G401 (cell line): ENCODE measurements at regions not wholly inside any gene's neighbourhood (a gene's known extent, or its start where the extent isn't known, plus 50 kb on each side); places are given as distances from the start of the nearest gene placed in this dataset.
"Not testable (repeated sequence)": the region's sequence is repeated elsewhere in the genome, so short reads cannot be mapped to it uniquely, and the experiment has no call there.

ENCODE experiments used
- DNase-seq: peaks from one replicate; pipeline ENCODE4 v3.0.0-alpha.2; 2015; ENCODE audit warnings: low spot score
- in situ Hi-C: cut with HindIII; loops from 2 replicates; pipeline ENCODE4 v1.10.0; 2016; ENCODE audit warnings: low sequenced_read_pairs, mixed read lengths

DNA sequence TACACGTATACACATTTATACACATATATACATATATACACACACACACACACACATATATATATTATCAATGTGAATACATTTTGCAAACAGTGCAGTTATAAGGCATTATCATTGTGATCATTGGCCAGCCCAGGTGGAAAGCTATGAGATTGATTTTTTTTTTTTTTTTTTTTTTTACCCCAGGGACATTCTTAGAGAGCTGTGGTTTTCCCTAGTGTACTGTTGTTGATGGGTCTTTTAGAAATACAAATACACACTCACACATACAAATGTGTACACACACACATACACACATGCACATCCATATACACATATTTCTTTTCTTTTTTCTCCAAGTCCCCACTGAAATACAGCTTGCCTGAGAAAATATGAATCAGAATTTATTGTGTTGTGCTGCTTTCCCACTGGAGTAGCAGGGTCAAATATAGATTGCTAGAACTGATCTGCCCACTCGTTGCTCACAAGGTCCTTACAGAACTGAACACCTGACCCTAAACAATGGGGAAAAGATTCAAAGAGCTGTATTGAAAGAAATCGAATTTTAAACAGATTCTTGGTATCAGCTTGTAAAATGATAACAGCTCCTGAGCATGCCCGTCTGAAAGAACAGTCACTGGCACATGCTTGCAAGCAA, 325.6 kb downstream of the OMA1 start:
- in situ Hi-C loops: no loop called here
- DNase-seq: no peak

- DNase-seq, in situ Hi-C loops: not testable (repeated sequence)
These were observed 330.4 kb downstream of the OMA1 start for GRCh38 chr1:58216169-58216568.

DNA sequence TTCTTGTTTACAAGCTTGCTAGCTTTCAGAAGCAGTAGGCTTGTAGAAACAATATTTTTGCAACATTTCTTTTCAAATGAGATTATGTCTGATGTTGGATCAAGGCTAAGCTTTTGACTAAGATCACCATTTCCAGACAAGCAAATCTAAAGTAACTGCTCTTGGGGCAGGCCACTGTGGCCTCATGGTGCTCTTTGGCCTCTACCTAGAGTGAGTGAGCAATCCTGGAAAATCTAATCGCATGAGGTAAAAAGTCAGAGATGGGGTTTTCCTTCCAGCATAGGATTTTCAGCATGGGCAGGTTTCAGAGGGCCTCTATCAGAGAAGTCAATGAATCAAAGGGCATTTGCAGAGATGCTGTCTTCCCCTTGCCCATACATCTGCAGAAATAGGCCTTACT, 331.9 kb downstream of the OMA1 start:
- in situ Hi-C loops: no loop called here
- DNase-seq: no peak

DNA sequence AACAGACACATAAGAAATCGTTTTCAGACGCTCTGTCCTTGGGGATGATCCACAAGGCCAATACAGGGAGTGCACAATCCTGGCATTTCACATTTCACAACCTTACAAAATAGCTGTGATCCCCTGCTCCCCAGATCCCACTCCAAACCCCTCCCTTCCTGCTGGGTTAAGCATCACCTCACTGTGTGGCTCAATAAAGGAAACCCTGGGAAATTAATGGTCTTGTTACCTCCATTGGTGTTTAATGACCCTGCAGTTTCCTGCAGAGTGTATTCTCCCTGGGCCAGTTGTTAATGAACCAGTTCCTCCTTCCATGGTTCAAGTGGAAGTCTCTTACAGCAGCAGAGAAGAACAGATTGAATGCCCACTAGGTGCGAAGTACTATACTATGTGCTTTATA, 334.7 kb downstream of the OMA1 start:
- no peak for DNase-seq
- in situ Hi-C loops: no loop called here

- in situ Hi-C loops: no loop called here
- no peak for DNase-seq
These were observed 337.0 kb downstream of the OMA1 start for GRCh38 chr1:58209575-58209974.

- DNase-seq: no peak
- in situ Hi-C loops: no loop called here
These were observed 339.8 kb downstream of the OMA1 start for GRCh38 chr1:58206749-58207148.

GRCh38 chr1:58204284-58204683, 342.2 kb downstream of the OMA1 start:
- DNase-seq: no peak
- in situ Hi-C loops: no loop called here

- no peak for DNase-seq
- in situ Hi-C loops: no loop called here
These were observed 344.9 kb downstream of the OMA1 start for GRCh38 chr1:58201492-58202106.

- DNase-seq: no peak
- in situ Hi-C loops: no loop called here
These were observed 346.1 kb downstream of the OMA1 start for GRCh38 chr1:58200437-58200836.

DNA sequence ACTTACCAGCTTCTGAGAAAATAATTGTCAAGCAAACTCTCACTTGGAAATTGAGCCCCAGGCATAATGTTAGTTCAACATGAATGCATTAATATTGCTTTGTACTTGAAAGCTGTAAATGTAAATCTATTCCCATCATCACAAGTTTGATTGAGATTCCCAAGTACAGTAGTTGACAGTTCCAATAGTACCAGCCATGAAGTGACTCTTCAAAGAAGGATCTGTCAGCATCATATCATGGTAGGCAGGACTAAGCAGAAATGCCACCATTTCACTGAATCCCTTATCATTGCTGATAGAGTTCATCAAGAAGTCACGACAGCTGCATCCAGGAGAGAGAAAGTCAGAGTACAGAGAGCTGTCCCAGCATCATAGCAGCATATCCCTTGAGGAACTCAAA, 348.7 kb downstream of the OMA1 start:
- in situ Hi-C loops: no loop called here
- DNase-seq: no peak

DNA sequence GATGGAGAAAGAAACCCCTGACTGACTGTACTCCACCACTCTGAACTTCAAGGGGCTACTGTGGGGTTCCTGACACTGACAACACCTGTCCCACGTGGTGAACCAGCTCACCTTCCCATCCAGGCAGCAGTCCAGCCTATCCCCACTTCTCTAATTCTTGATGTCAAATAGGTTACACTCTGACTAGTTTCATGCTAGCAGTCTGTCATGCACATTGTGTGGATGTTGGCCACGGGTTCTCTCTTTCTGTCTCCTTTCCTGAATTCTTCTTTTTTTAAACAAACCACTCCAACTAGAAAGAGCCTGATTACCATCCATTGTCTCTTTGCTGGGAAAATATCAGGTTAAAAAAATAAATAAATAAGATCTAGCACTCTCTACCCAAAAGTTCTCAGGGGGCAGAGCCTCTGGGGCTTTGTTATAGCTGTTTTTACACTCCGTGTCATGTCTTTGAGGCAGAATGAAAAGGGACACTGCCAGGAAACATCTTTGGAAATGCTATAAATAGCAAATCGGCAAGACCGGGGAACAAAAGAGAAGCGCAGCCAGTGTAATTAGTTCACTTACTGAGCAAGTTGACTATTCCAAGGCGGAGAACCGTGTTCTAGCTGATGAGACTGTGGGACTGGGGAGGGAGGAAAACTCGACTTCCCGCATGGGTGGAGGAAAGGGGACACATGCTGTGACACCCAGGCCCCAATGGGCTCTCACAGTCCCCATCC, 356.1 kb downstream of the OMA1 start:
- DNase-seq: no peak
- in situ Hi-C loops: no loop called here

DNA sequence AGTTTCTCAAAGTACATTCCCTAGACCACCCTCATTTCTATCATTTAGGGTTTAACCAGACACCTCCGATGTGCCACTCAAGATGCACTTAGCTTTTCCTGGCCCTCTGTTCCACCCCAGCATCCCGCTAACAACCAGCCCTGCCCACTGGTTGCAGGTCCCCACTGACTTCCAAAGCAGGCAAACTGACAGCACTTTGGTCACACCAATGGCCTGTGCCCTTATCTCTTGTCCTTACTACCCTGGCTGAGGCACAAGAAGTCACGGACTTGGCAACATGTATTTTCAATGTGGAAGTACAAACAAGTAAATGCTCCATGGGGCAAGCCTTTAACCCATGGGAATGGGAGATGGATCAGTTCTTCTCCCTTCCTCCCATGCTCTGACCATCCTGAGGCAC, 357.1 kb downstream of the OMA1 start:
- DNase-seq: no peak
- in situ Hi-C loops: no loop called here

- no peak for DNase-seq
- in situ Hi-C loops: no loop called here
These were observed 363.2 kb downstream of the OMA1 start for GRCh38 chr1:58183286-58183685.

DNA sequence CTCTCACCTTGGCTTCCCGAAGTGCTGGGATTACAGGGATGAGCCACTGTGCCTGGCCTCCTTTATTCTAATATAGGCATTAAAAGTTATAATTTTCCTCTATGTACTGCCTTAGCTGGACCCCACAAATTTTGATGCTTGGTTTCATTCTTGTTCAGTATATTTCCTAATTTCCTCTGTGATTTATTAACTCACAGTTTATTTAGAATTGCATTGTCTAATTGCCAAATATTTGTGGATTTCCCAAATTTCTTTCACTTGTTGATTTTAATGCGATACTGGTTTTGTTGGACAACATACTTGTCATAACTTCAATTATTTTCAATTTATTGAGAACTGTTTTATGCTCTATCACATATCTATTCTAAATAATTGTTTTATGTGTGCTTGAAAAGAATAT, 366.0 kb downstream of the OMA1 start:
- in situ Hi-C loops: no loop called here

DNA sequence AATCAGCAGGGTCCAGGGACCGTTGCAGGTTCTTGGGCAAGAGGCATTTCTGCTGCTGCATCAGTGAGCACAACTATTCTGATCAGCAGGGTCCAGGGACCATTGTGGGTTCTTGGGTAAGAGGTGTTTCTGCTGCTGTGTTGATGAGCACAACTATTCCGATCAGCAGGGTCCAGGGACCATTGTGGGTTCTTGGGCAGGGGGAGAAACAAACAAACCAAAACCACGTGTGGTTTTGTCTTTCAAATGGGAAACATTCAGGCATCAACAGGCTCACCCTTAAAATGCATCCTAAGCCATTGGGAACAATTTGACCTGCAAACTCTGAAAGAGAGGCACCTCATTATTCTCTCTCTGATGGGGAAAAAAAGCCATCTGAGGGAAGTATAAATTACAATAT, 377.4 kb downstream of the OMA1 start:
- in situ Hi-C loops: not testable (repeated sequence)

More for the DNA sequence above, 366.0 kb downstream of the OMA1 start:
- no peak for DNase-seq

GRCh38 chr1:58167131-58167530, 379.4 kb downstream of the OMA1 start:
- in situ Hi-C loops, DNase-seq: not testable (repeated sequence)

More for the DNA sequence above, 377.4 kb downstream of the OMA1 start:
- not testable (repeated sequence) for DNase-seq

DNA sequence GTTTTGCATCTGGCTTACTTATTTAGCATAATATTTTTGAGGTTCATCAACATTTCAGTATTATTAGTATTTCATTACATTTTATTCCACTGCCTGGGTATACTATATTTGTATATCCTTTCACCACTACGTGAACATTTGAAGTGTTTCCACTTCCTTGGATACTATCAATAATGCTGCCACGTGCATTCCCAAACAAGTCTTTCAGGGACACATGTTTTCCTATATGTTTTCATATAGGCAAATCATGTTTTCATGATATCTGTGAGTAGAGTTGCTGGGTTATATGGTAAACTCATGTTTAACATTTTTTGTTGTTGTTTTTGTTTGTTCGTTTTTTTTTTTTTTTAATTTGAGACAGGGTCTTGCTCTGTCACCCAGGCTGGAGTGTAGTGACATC, 380.1 kb downstream of the OMA1 start:
- in situ Hi-C loops: no loop called here

DNA sequence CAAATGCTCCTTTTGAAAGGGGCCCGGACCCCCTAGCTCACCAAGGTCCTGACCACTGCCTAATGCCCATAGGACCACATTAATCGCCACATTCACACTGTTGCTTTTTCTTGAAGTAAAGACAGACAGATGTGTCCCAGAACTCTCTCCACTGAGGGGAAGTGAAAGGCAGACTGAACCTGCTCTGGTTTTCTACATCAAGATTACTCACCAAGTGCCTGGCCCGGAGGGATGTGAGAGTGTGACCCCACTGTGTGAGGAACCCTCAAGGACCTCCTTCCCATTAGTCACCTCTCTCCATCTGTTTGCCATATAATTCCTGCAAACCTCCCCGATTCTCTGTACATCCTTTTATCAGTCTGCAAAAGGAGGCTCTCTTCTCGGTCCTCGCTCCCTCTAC, 381.5 kb downstream of the OMA1 start:
- no peak for DNase-seq
- in situ Hi-C loops: no loop called here

More for the DNA sequence above, 380.1 kb downstream of the OMA1 start:
- DNase-seq: no peak

DNA sequence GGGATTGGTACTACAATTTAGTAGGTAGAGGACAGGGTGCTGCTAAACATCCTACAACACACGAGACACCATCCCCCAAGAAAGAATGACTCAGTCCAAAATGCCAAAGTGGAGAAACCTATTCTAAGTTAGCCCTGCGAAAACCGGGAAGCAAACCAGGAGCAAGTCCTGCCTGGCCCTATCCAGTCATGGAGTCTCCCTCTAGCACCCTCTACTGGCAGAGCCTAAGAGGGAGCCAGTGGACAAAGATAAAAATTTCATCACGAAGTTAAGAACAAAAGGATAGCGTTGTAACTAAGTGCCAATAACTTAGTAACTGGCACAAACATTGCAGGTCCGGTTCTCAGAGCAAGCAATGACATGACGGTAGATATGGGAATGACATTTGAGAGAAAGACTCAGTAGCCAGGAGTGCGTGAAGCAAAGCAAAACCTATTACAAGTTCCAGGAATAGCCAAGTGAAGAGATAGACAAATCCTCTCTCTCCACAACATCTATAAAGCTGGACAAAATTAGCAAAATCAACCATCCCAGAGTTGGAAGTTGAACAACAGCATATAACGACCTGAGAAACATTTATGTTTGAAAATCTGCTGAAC, 383.5 kb downstream of the OMA1 start:
- in situ Hi-C loops: no loop called here
- peak; percentile 80 for DNase-seq

DNA sequence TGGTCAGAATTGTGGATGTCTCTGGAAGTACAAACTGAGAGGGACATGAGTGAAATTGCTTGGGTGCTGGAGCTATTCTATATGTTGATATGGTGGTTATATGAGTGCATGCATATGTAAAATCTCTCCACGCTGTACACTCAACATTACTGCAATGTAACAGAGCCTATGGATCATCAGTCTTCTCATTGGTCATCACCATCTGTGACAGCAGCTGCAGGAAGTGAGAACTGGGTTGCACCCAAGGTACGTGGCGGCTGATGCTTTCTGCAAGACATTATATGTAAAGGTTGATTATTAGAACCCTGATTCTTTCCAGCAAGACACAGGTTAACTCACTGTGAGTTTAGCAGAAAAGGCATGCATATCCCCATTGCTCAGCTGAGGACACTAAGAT, 387.1 kb downstream of the OMA1 start:
- in situ Hi-C loops: no loop called here
- DNase-seq: no peak
